ENCODE measurements at regions not wholly inside any gene's neighbourhood (a gene's known extent, or its start where the extent isn't known, plus 50 kb on each side); places are given as distances from the start of the nearest gene placed in this dataset.

DNA sequence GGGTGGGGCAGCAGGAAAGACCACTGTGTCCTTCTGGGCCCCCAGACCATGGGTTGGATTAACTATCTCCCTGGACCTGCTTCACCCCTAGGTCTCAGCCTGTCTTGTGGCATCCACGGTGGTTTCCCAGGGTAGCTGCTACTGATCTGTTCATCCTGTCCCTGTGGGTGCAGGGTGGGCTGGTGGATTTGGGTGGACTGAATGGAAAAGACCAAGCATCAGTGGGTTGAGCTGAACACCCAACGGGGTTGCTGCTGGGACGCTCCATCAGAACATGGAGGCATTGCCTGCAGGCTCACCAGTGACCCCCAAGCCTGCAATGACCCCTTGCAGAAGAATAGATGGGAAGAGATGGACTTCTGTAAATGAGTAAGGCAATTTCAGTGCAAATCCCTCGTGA lies 812.1 kb downstream of the TBC1D22A start:
- TF ChIP-seq POLR2A (IDR thresholded peaks at IDR 0.05) (no peak), EP300 (IDR thresholded peaks at IDR 0.05) (no peak)
- TF ChIP-seq, protein P1, sequence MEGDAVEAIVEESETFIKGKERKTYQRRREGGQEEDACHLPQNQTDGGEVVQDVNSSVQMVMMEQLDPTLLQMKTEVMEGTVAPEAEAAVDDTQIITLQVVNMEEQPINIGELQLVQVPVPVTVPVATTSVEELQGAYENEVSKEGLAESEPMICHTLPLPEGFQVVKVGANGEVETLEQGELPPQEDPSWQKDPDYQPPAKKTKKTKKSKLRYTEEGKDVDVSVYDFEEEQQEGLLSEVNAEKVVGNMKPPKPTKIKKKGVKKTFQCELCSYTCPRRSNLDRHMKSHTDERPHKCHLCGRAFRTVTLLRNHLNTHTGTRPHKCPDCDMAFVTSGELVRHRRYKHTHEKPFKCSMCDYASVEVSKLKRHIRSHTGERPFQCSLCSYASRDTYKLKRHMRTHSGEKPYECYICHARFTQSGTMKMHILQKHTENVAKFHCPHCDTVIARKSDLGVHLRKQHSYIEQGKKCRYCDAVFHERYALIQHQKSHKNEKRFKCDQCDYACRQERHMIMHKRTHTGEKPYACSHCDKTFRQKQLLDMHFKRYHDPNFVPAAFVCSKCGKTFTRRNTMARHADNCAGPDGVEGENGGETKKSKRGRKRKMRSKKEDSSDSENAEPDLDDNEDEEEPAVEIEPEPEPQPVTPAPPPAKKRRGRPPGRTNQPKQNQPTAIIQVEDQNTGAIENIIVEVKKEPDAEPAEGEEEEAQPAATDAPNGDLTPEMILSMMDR (IDR thresholded peaks at IDR 0.05) = no peak
